Esophagus (tissue), 2 donors: ENCODE measurements at regions not wholly inside any gene's neighbourhood (a gene's known extent, or its start where the extent isn't known, plus 50 kb on each side); places are given as distances from the start of the nearest gene placed in this dataset.

Source experiments
- H3K27ac ChIP-seq, 2 donors: one replicate each; pipeline ENCODE4 v1.5.1; 2013; ENCODE audit warnings: low read depth in 2 of 2, mild to moderate bottlenecking in 2 of 2, inconsistent platforms in 1 of 2, low read length in 1 of 2, moderate library complexity in 1 of 2
- H3K27me3 ChIP-seq, 2 donors: one replicate each; pipeline ENCODE4 v1.6.1; 2013; ENCODE audit warnings: low read length in 2 of 2, control low read depth in 1 of 2, mild to moderate bottlenecking in 1 of 2; ENCODE audit not compliant: insufficient read depth in 2 of 2, control insufficient read depth in 1 of 2
- H3K36me3 ChIP-seq, 2 donors: one replicate each; pipeline ENCODE4 v1.6.1; 2013; ENCODE audit warnings: low read length in 1 of 2; ENCODE audit not compliant: control insufficient read depth in 2 of 2, insufficient read depth in 2 of 2
- H3K4me1 ChIP-seq, 2 donors: one replicate each; pipeline ENCODE4 v1.6.1; 2013; ENCODE audit warnings: low read length in 1 of 2; ENCODE audit not compliant: control insufficient read depth in 2 of 2, insufficient read depth in 2 of 2
- H3K4me3 ChIP-seq, 2 donors: one replicate each; pipeline ENCODE4 v1.5.1; 2013; ENCODE audit warnings: low read length in 2 of 2, mild to moderate bottlenecking in 2 of 2, low read depth in 1 of 2, moderate library complexity in 1 of 2
- H3K9me3 ChIP-seq, 2 donors: one replicate each; pipeline ENCODE4 v1.6.1; 2013; ENCODE audit warnings: mild to moderate bottlenecking in 2 of 2, low read depth in 1 of 2, low read length in 1 of 2, moderate library complexity in 1 of 2; ENCODE audit not compliant: control insufficient read depth in 2 of 2, insufficient read depth in 1 of 2
- WGBS, 2 donors: extraction: QIAGEN DNeasy Blood & Tissue Kit; methylation state at CpG; one replicate each; pipeline ENCODE4 v1.1.7; 2013; 5-methylcytosine and 5-hydroxymethylcytosine counted together
- donor health status: healthy with polysubstance abuse.
- donor health status: Bipolar disorder and iron deficiency.

- 92 to 93% methylated on average over 2 of the region's 2 CpGs for WGBS, 2 donors
- Histone ChIP-seq H3K9me3 (no peaks in the 10 kb centered on the region), H3K36me3 (no peaks in the 10 kb centered on the region), H3K27ac (no peak overlapping the region), H3K4me3 (no peak overlapping the region), H3K4me1 (peaks cover 0 to 2% of the 10 kb centered on the region in 2 donors), H3K27me3 (no peaks in the 10 kb centered on the region)
Observed at GRCh38 chr13:24068472-24068871, 92.0 kb upstream of the SPATA13 start.

- Histone ChIP-seq H3K27me3 (no peaks in the 10 kb centered on the region), H3K4me1 (peaks cover 0 to 2% of the 10 kb centered on the region in 2 donors), H3K4me3 (no peak overlapping the region), H3K9me3 (no peaks in the 10 kb centered on the region), H3K27ac (peak overlapping the region in 1 of 2 donors; percentile 17), H3K36me3 (no peaks in the 10 kb centered on the region)
- whole genome bisulfite sequencing, 2 donors = 96 to 97% methylated on average over 1 of the region's 1 CpG
Observed at GRCh38 chr13:24071016-24071415, 89.5 kb upstream of the SPATA13 start.

- Histone ChIP-seq H3K4me3 (no peak overlapping the region), H3K27me3 (no peaks in the 10 kb centered on the region), H3K27ac (no peak overlapping the region), H3K4me1 (no peaks in the 10 kb centered on the region), H3K36me3 (no peaks in the 10 kb centered on the region), H3K9me3 (no peaks in the 10 kb centered on the region)
- 49 to 64% methylated on average over 6 of the region's 6 CpGs for WGBS, 2 donors
Observed at GRCh38 chr13:24071423-24072075, 89.0 kb upstream of the SPATA13 start.

- H3K9me3 ChIP-seq = no peaks in the 10 kb centered on the region
- no peak overlapping the region for H3K4me3 ChIP-seq
- no peaks in the 10 kb centered on the region for H3K4me1 ChIP-seq
- H3K27ac ChIP-seq = no peak overlapping the region
- no peaks in the 10 kb centered on the region for H3K27me3 ChIP-seq
- no peaks in the 10 kb centered on the region for H3K36me3 ChIP-seq
- 95 to 98% methylated on average over 2 of the region's 2 CpGs for WGBS, 2 donors
Observed at GRCh38 chr13:24073657-24074056, 86.9 kb upstream of the SPATA13 start.

- no peaks in the 10 kb centered on the region for H3K36me3 ChIP-seq
- H3K27ac ChIP-seq = no peak overlapping the region
- no peaks in the 10 kb centered on the region for H3K9me3 ChIP-seq
- WGBS, 2 donors = 35 to 50% methylated on average over 2 of the region's 2 CpGs
- no peaks in the 10 kb centered on the region for H3K27me3 ChIP-seq
- H3K4me1 ChIP-seq = no peaks in the 10 kb centered on the region
- H3K4me3 ChIP-seq = no peak overlapping the region
Observed at GRCh38 chr13:24074678-24075077, 85.8 kb upstream of the SPATA13 start.

GRCh38 chr13:24075137-24075975 lies 85.2 kb upstream of the SPATA13 start:
- Histone ChIP-seq H3K4me1 (no peaks in the 10 kb centered on the region), H3K27ac (no peak overlapping the region), H3K4me3 (no peak overlapping the region), H3K27me3 (no peaks in the 10 kb centered on the region), H3K9me3 (no peaks in the 10 kb centered on the region), H3K36me3 (no peaks in the 10 kb centered on the region)
- 38 to 47% methylated on average over 7 of the region's 7 CpGs for whole genome bisulfite sequencing, 2 donors

DNA sequence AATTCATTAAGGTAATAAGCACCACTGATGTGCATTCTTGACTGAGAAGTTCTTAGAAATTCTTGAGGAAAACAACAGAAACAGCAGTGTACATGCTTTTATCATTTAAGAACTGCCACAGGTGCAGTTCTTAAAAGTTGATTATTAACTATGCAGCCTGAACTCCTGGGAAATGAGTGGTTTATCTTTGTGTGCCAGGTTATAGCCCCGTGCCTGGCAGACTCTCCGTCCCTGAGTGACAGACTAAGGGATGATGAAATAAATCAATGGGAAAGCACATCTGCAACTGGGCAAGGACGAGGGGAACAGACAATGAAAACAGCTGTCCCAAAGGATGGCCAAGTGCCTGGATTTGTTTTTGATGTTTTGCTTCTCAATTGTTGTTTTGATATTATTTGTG lies 84.4 kb upstream of the SPATA13 start:
- Histone ChIP-seq H3K4me3 (no peak overlapping the region), H3K36me3 (no peaks in the 10 kb centered on the region), H3K9me3 (no peaks in the 10 kb centered on the region), H3K27me3 (no peaks in the 10 kb centered on the region), H3K4me1 (no peaks in the 10 kb centered on the region), H3K27ac (no peak overlapping the region)
- WGBS, 2 donors = 32 to 38% methylated on average over 3 of the region's 3 CpGs

- no peak overlapping the region for H3K27ac ChIP-seq
- no peaks in the 10 kb centered on the region for H3K36me3 ChIP-seq
- no peaks in the 10 kb centered on the region for H3K4me1 ChIP-seq
- no peaks in the 10 kb centered on the region for H3K9me3 ChIP-seq
- H3K27me3 ChIP-seq = no peaks in the 10 kb centered on the region
- 78 to 85% methylated on average over 8 of the region's 8 CpGs for WGBS, 2 donors
- H3K4me3 ChIP-seq = no peak overlapping the region
Observed at GRCh38 chr13:24076636-24077035, 83.9 kb upstream of the SPATA13 start.

DNA sequence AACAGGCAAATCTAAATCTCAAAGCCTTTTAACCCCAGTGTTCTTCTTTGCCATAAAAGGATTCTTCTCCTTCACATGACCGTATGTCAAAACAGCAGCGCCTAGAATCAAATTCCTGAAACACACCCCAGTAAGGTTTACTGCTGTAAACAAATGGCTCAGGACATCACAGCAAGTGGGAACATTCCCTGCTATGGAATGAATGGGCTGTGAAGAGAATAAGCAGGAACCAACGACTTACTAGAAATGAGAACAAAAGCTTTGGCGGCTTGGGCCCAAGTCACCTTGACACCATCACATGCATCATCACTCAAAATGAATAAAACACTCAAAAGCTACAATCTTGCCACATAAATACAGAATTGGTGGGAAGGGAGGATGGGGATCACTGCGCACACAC lies 80.4 kb upstream of the SPATA13 start:
- 81 to 83% methylated on average over 5 of the region's 5 CpGs for WGBS, 2 donors

DNA sequence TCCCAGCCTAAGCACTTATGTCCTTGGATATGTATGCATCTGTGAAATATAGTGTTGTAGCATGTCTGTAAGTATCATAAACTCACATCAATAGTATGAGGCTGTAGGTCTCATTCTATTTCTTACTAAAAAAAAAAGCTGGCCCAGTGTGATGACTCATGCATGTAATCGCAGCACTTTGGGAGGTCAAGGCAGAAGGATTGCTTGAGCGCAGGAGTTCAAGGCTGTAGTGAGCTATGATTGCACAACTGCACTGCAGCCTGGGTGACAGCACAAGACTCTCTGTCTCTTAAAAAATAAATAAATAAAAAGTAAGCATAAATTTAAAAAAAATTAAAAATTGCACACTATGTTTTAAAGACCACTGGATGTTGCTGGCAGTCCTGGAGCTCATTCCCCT lies 79.1 kb upstream of the SPATA13 start:
- WGBS, 2 donors = 82 to 83% methylated on average over 2 of the region's 2 CpGs
- Histone ChIP-seq H3K4me3 (no peak overlapping the region), H3K4me1 (no peaks in the 10 kb centered on the region), H3K36me3 (no peaks in the 10 kb centered on the region), H3K27ac (no peak overlapping the region), H3K9me3 (no peaks in the 10 kb centered on the region), H3K27me3 (no peaks in the 10 kb centered on the region)

More for the DNA sequence above, 80.4 kb upstream of the SPATA13 start:
- H3K27ac ChIP-seq = no peak overlapping the region
- no peaks in the 10 kb centered on the region for H3K4me1 ChIP-seq
- H3K4me3 ChIP-seq = no peak overlapping the region
- H3K36me3 ChIP-seq = no peaks in the 10 kb centered on the region
- no peaks in the 10 kb centered on the region for H3K27me3 ChIP-seq
- no peaks in the 10 kb centered on the region for H3K9me3 ChIP-seq
